WERI-Rb-1 (cell line): ENCODE measurements at regions not wholly inside any gene's neighbourhood (a gene's known extent, or its start where the extent isn't known, plus 50 kb on each side); places are given as distances from the start of the nearest gene placed in this dataset.
A peak's percentile ranks its signal among the peaks of the same experiment; 100 is the strongest.

Experiments used
- DNase-seq: peaks from one replicate; pipeline ENCODE4 v3.0.0-alpha.2; 2020
- H3K27ac ChIP-seq: fragments of 250-450 bp; sonication (Bioruptor Pico); 2 replicates; pipeline ENCODE4 v1.5.1; 2020; ENCODE audit warnings: mild to moderate bottlenecking, moderate library complexity
- H3K27me3 ChIP-seq: fragments of 250-450 bp; sonication (Bioruptor Pico); 2 replicates; pipeline ENCODE4 v1.5.1; 2021; ENCODE audit warnings: mild to moderate bottlenecking, low read depth, moderate library complexity; ENCODE audit not compliant: insufficient read depth, severe bottlenecking
- H3K36me3 ChIP-seq: fragments of 250-450 bp; sonication (Bioruptor Pico); 2 replicates; pipeline ENCODE4 v1.5.1; 2020; ENCODE audit warnings: mild to moderate bottlenecking, moderate library complexity
- H3K4me3 ChIP-seq: 2 replicates; pipeline ENCODE4 v1.5.1; 2011; ENCODE audit warnings: low read depth, mild to moderate bottlenecking, control low read depth, low read length
- H3K9me3 ChIP-seq: fragments of 250-450 bp; sonication (Bioruptor Pico); 2 replicates; pipeline ENCODE4 v1.5.1; 2021; ENCODE audit warnings: mild to moderate bottlenecking, moderate library complexity; ENCODE audit not compliant: severe bottlenecking
- TF ChIP-seq, protein P1 (sequence below): IDR thresholded peaks from 2 replicates; pipeline ENCODE4 v1.5.1; 2011; ENCODE audit warnings: low read depth, mild to moderate bottlenecking, control low read depth, inconsistent platforms, low read length

DNA sequence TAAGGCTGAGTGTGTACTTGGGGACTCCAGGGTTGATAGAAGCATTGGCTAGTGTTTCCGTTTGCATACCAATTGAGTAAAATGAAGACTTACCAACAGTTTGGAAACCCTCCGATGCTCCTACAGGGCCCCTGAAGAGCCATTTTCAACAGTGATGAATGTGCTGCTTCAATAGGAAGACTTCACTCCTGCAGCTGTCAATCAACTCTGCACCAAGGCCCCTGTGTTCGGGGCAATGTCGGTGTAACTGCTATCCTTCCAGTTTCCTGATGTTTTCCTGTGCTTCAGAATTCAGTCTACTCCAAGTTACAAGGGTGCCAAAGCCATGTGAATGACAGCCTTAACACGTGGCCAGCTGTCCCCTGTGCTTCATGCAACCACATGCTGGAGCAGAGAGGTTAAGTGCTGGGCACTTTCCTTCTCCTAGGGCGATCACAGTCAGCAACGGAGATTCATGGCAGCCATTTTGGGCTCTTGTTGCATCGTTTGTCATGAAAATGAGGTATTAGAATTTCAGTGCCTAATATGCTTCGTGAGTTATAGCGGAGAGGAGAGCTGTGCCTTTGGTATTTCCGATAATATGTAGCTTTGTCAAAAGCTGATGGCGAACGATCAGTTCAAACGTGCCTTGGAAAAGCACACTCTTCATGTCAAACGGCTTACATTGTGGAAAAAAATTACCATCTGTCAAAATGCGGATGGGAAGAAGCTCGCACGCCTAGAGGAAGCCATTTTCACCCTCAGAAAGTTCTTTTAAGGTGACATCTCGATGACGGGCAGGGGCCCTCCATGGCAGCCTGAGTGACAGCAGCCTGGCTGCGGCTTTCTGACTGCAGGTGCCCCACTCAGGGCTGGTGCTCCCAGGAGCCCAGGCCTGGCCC is 287.8 kb downstream of the ACTR3B start:
- H3K27me3 ChIP-seq = peaks cover 2% of the 10 kb centered on the region
- DNase-seq = peak; percentile 39
- TF ChIP-seq, protein P1, sequence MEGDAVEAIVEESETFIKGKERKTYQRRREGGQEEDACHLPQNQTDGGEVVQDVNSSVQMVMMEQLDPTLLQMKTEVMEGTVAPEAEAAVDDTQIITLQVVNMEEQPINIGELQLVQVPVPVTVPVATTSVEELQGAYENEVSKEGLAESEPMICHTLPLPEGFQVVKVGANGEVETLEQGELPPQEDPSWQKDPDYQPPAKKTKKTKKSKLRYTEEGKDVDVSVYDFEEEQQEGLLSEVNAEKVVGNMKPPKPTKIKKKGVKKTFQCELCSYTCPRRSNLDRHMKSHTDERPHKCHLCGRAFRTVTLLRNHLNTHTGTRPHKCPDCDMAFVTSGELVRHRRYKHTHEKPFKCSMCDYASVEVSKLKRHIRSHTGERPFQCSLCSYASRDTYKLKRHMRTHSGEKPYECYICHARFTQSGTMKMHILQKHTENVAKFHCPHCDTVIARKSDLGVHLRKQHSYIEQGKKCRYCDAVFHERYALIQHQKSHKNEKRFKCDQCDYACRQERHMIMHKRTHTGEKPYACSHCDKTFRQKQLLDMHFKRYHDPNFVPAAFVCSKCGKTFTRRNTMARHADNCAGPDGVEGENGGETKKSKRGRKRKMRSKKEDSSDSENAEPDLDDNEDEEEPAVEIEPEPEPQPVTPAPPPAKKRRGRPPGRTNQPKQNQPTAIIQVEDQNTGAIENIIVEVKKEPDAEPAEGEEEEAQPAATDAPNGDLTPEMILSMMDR = no peak
- H3K4me3 ChIP-seq = peak overlapping the region; percentile 33
- H3K27ac ChIP-seq = peak overlapping the region; percentile 65
- peaks cover 3% of the 10 kb centered on the region for H3K9me3 ChIP-seq
- no peaks in the 10 kb centered on the region for H3K36me3 ChIP-seq

DNA sequence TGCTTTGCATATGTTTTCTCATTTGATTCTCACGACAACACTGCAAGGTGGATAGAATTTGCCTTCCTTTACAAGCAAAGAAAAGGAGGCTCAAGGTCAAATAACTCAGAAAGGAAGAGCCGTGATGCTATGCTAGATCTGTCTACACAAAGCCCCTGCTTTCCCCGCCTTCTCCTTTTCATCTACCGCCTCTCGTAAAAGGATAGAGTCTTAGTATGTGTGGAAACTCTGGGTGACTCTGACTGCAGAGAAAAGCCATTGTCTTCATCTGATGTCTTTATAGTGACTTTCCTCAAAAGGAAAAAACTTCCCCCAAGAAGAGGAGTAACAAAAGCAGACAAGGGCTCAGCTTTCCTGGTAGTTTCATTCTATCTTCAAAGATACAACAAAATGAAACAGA is 292.7 kb downstream of the ACTR3B start:
- Histone ChIP-seq H3K9me3 (peaks cover 3% of the 10 kb centered on the region), H3K27me3 (no peaks in the 10 kb centered on the region), H3K4me3 (no peak overlapping the region), H3K27ac (no peak overlapping the region), H3K36me3 (no peaks in the 10 kb centered on the region)
- TF ChIP-seq, protein P1 = no peak
- no peak for DNase-seq

DNA sequence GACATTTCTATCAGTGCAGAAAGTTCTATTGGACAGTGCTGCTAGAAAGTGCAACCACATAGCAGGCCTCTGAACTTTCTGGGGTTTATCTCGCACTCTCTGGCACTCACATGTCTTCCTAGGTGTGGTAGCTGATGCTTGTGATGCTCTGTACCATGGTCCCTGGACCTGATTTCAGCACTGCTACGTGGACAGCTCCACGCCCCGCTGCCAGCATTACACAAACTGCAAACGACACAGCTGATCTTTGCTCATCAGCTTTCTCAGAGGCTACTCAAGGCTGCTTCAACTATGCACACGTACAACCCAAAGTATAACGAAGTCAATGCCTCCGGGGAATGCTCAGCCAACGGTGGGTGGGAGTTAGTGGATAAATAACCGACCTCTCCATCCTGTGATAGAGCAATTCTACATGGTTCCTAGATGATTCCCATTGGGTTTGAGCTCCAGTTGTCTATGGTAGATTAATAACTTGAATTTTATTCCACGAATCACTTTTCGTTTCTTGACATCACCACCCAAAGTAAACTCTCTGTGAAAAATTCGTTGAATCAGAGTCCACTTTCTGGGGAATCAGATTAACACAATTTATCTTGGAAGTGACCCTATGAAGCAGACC is 302.5 kb downstream of the ACTR3B start:
- no peaks in the 10 kb centered on the region for H3K9me3 ChIP-seq
- H3K36me3 ChIP-seq = no peaks in the 10 kb centered on the region
- H3K27me3 ChIP-seq = no peaks in the 10 kb centered on the region
- TF ChIP-seq, protein P1 = no peak
- H3K27ac ChIP-seq = no peak overlapping the region
- H3K4me3 ChIP-seq = no peak overlapping the region
- no peak for DNase-seq

DNA sequence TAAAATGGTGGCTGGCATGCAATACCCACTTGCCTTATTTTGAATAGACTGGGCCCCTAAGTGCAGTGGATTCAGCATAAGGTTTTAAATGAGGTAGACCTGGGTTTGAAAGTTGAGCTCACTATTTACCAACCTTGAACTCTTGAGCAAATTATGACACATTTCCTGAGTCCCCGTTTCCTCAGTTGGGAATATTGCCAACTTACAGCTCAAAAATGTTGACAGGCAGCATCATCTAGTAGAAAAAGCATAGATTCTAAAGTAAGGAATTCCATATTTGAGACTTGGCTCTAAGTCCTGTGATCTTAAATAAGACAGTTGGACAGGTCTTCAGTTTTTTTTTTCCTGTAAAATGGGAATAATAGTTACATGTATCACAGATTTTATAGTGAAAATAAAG is 305.5 kb downstream of the ACTR3B start:
- TF ChIP-seq, protein P1 = no peak
- no peak overlapping the region for H3K4me3 ChIP-seq

DNA sequence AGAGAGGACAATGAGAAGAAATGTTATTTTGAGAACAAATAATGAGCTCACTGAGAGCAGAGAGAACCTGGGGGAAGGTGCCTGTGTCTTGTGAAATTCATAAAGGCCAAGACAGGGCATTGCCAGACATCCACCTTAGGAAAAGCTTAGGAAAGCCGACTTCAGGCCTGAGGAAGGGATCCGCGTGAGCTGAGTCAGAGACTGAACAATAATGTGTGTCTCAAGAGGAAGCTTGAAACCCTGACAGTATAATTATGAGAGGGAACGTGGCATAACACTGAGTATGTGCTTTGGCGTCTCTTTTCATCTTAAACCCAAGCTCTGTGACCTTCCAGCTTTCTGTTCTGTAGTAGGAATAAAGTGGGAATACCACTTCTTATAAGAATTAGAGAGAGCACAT is 307.2 kb downstream of the ACTR3B start:
- no peak for DNase-seq
- Histone ChIP-seq H3K27me3 (no peaks in the 10 kb centered on the region), H3K4me3 (no peak overlapping the region), H3K27ac (no peak overlapping the region), H3K9me3 (no peaks in the 10 kb centered on the region), H3K36me3 (no peaks in the 10 kb centered on the region)
- TF ChIP-seq, protein P1 = no peak

More for the DNA sequence above, 305.5 kb downstream of the ACTR3B start:
- no peak overlapping the region for H3K27ac ChIP-seq
- DNase-seq = no peak
- no peaks in the 10 kb centered on the region for H3K36me3 ChIP-seq
- no peaks in the 10 kb centered on the region for H3K27me3 ChIP-seq
- no peaks in the 10 kb centered on the region for H3K9me3 ChIP-seq
